ENCODE measurements at regions not wholly inside any gene's neighbourhood (a gene's known extent, or its start where the extent isn't known, plus 50 kb on each side); places are given as distances from the start of the nearest gene placed in this dataset.

- peaks cover 14% of the 10 kb centered on the region for H3K36me3 ChIP-seq
- no peak overlapping the region for H3K4me3 ChIP-seq (ENCODE audit: low read depth in 1 of 2, low read length in 1 of 2)
- no peaks in the 10 kb centered on the region for H3K9me3 ChIP-seq
- TF ChIP-seq CTCF (IDR thresholded peaks at IDR 0.05) = peak; percentile 44
- peaks cover 16 to 17% of the 10 kb centered on the region in 2 experiments for H3K4me1 ChIP-seq (ENCODE audit: control insufficient read depth in 1 of 2, insufficient read depth in 1 of 2, low read depth in 1 of 2, low read length in 1 of 2)
- no peaks in the 10 kb centered on the region for H3K27me3 ChIP-seq
- no peak overlapping the region for H3K27ac ChIP-seq
These were observed 79.6 kb upstream of the TEKT1 start for GRCh38 chr17:6910987-6911603.

- peaks cover 19 to 23% of the 10 kb centered on the region in 2 experiments for H3K4me1 ChIP-seq (ENCODE audit: control insufficient read depth in 1 of 2, insufficient read depth in 1 of 2, low read depth in 1 of 2, low read length in 1 of 2)
- H3K36me3 ChIP-seq = peaks cover 14% of the 10 kb centered on the region
- no peaks in the 10 kb centered on the region for H3K27me3 ChIP-seq
- no peaks in the 10 kb centered on the region for H3K9me3 ChIP-seq
- H3K4me3 ChIP-seq (ENCODE audit: low read depth in 1 of 2, low read length in 1 of 2) = no peak overlapping the region
- H3K27ac ChIP-seq = no peak overlapping the region
- no peak for TF ChIP-seq CTCF (IDR thresholded peaks at IDR 0.05)
These were observed 80.9 kb upstream of the TEKT1 start for GRCh38 chr17:6912110-6913051.

GRCh38 chr17:6913608-6914443 is 82.0 kb upstream of the ALOX12 start:
- TF ChIP-seq CTCF (IDR thresholded peaks at IDR 0.05) = peak; percentile 83
- Histone ChIP-seq H3K4me1 (ENCODE audit: control insufficient read depth in 1 of 2, insufficient read depth in 1 of 2, low read depth in 1 of 2, low read length in 1 of 2) (peaks cover 21 to 24% of the 10 kb centered on the region in 2 experiments), H3K27ac (peak overlapping the region; percentile 63), H3K27me3 (no peaks in the 10 kb centered on the region), H3K36me3 (peaks cover 9% of the 10 kb centered on the region), H3K4me3 (ENCODE audit: low read depth in 1 of 2, low read length in 1 of 2) (peak overlapping the region; percentile 53 to 62), H3K9me3 (no peaks in the 10 kb centered on the region)

GRCh38 chr17:6914711-6915110 is 81.1 kb upstream of the ALOX12 start:
- TF ChIP-seq CTCF (IDR thresholded peaks at IDR 0.05) = no peak
- Histone ChIP-seq H3K27me3 (no peaks in the 10 kb centered on the region), H3K36me3 (peaks cover under 1% of the 10 kb centered on the region)

GRCh38 chr17:6915620-6916019 is 80.2 kb upstream of the ALOX12 start:
- Histone ChIP-seq H3K27me3 (no peaks in the 10 kb centered on the region), H3K36me3 (no peaks in the 10 kb centered on the region), H3K4me1 (ENCODE audit: control insufficient read depth in 1 of 2, insufficient read depth in 1 of 2, low read depth in 1 of 2, low read length in 1 of 2) (peaks cover 21 to 24% of the 10 kb centered on the region in 2 experiments), H3K9me3 (no peaks in the 10 kb centered on the region), H3K4me3 (ENCODE audit: low read depth in 1 of 2, low read length in 1 of 2) (no peak overlapping the region), H3K27ac (no peak overlapping the region)
- TF ChIP-seq CTCF (IDR thresholded peaks at IDR 0.05) = no peak

More at GRCh38 chr17:6914711-6915110, 81.1 kb upstream of the ALOX12 start:
- Histone ChIP-seq H3K4me3 (ENCODE audit: low read depth in 1 of 2, low read length in 1 of 2) (peak overlapping the region in 1 of 2 experiments; percentile 62), H3K4me1 (ENCODE audit: control insufficient read depth in 1 of 2, insufficient read depth in 1 of 2, low read depth in 1 of 2, low read length in 1 of 2) (peaks cover 21 to 24% of the 10 kb centered on the region in 2 experiments), H3K9me3 (no peaks in the 10 kb centered on the region), H3K27ac (no peak overlapping the region)

Measured in neutrophil (primary cell).